HG02759 (cell line): ENCODE measurements at regions not wholly inside any gene's neighbourhood (a gene's known extent, or its start where the extent isn't known, plus 50 kb on each side); places are given as distances from the start of the nearest gene placed in this dataset.
"Not testable (repeated sequence)": the region's sequence is repeated elsewhere in the genome, so short reads cannot be mapped to it uniquely, and the experiment has no call there.

Experiments used
- ATAC-seq: cut with Tn5 transposase; IDR thresholded peaks from one replicate; pipeline ENCODE4 v1.9.1; 2021; ENCODE audit warnings: mild to moderate bottlenecking, moderate library complexity; ENCODE audit not compliant: unreplicated experiment

DNA sequence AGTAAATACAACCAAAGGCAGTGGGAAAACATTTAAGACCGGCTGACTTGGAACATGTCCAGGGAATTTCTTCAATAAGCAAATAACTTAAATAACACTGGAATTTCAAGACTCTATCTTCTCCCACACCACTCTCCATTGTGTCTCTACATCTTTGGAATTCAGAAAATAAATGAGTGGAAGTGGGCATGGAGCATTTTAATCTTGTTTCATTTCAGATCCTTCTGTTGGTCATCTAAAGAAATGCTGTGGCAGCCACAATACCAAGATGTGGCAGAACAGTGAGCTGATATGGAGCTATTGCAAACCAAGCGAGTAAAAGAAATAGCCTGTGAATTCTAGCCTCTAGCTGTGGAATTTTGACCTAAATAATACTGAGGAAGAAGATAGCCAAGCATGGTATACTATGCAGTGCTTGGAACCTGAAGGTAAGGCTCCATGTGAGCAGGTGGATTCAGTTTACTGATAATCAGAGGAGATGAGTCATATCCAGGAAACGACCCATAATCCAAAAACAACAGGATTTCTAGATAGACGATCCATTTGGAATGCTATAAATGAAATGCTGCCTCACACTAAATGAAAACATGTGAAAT is 157.1 kb upstream of the SCN7A start:
- no peak for ATAC-seq

DNA sequence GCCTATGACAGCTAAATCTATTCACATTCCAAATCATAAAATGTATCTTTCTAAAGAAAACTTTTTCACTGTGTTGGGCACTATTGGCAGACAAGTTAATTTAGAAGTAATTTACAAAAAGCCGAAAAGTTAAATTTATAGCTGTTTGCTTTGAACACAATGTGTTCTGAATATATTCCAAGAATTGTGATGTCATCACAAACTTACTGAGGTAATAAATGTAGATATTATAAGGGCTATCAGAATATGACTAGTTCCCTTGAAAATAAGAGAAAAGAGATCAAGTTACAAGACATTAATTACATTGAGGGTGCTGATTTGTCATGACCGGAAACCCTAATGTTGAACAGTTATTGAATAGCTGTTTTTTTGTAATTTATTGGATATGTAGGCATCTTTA is 153.9 kb upstream of the SCN7A start:
- ATAC-seq: no peak

DNA sequence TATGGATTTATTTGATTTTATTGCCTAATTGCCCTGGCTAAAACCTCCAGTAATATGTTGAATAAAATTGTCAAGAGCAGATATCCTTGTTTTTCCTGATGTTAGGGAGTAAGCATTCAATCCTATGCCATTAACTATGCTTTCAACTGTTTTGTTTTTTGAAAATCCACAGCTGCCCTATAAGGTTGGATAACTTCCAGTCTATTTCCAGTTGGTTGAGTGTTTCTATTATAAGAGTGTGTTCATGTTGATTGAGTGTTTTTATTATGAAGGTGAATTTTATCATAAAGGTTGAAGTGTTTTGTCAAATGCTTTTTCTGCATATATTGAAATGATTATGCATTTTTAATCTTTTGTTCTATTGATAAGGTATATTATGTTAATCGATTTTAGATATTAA is 149.9 kb upstream of the SCN7A start:
- ATAC-seq: no peak

DNA sequence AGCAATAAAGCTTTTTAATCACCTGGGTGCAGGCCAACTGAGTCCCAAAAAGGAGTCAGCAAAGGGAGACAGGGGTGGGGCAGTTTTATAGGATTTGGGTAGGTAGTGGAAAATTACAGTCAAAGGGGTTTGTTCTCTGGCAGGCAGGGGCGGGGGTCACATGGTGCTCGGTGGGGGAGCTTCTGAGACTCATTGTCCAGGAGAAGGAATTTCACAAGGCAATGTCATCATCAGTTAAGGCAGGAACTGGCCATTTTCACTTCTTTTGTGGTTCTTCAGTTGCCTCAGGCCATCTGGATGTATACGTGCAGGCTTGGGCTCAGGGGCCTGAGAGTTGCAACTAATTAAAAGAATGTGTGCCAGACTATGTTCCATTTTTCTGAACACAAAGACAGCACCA is 147.5 kb upstream of the SCN7A start:
- not testable (repeated sequence) for ATAC-seq

DNA sequence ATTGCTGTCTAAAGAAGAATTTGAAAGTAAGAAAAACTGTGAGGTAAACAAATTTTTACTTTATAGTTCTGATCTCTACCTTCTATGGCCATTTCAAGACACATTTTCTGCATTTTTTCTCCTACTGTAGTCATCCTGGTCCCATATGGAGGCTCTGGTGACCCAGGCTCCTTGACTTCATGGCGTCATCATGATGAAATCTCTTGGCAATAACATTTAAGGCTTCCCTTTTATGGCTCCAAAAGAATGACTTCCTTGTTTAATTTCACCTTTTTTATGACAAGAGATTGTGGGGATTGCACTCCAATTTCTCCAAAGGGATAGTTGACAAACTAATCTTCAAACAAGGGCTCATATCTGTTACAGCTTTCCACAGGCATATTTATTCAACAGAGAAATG is 143.0 kb upstream of the SCN7A start:
- ATAC-seq: no peak

DNA sequence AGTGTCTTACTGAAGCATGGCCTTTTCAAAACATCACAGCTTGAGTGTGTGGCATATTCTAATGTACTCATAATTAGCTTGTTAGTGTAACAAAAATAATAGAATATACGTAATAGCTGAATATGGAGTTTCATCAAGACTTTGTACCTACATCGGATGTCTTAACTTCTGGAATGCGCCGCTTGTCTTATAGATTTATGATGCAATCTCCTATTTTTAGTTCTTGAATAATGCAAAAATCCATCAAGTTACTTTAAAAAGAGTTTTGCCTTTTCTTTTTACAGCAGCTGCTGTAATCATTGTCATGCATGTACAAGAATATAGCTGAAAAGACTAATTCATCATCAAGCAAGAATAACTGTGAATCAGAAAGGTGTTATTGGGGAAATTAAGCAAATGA is 140.7 kb upstream of the SCN7A start:
- no peak for ATAC-seq

DNA sequence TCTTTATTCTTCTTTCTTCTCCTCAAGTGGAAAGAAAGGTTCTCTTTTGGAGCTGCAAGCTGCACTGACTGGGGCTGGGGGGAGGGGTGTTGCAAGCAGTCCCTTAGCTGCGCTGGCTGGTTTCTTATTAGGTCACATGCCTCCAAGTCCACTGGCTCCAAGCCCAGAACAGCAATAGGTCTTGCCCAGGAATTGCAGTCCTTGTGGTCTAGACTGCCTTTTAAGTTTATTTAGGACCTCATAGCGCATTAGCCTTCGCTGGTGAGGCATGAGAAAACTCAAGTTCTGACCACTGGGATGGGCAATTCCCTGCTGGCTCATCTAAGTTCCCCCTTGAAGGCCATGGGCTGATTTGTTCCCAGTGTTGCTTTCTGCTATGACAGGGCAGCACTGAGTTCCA is 138.6 kb upstream of the SCN7A start:
- ATAC-seq: no peak

DNA sequence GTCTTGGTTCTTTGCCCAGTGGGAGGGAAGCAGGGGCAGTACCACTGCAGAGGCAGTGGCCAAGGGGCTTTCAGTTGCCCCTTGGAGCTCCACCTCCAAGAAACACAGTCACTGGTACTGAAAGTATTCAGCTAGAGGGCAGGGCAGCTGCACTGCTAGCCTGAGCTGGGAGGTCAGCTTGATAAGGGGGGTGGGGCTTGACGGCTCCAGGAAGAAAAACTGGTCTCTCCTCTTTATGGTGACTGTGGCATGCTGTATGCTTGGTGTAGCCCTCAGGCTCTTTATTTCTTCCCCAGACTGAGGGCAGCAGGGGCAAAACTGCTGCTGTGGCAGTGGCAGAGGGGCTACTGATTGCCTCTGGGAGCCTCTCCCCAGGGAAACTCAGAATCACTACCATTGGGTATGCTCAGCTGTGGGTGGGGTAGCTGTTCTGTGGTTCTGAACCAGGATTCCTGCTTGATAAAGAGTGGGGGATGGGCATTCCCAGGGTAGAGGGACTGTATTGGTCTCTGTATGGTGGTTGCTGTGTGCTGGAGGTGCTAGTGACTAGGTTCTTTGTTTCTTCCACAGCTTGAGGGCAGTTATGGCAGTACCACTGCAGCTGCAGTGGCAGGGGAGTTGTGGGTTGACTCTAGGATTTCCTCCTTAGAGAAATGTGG is 134.6 kb upstream of the SCN7A start:
- ATAC-seq: no peak

DNA sequence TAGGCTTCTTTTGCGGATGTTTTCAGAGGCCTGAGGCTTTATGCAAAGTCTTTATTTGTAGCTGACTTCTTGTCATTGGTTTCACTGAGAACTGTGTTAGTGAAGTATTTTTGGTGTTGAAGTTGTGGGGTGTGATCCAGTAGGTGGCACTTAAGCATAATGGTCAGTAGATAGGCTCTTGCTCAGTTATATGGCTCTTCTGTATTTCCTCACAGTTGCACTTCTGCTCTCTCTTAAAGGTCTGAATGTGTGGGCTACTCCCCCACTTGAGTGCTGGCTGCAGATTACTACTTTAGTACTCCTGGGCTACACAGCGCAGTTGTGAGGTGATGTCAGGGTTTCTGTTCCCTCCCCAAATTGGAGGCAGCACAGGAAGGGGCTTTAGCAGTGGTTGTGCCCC is 133.8 kb upstream of the SCN7A start:
- no peak for ATAC-seq

DNA sequence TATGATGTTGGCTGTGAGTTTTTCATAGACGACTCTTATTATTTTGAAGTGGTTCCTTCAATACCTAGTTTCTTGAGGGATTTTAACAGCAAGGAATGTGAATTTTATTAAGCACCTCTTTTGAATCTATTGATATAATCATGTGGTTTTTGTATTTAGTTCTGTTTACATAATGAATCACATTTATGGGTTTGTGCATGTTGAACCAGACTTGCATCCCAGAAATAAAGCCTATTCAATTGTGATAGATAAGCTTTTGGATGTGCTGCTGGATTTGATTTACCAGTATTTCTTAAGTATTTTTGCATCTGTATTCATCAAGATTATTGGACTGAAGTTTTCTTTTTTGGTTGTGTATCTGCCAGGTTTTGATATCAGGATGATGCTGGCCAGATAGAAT is 131.6 kb upstream of the SCN7A start:
- ATAC-seq: no peak

DNA sequence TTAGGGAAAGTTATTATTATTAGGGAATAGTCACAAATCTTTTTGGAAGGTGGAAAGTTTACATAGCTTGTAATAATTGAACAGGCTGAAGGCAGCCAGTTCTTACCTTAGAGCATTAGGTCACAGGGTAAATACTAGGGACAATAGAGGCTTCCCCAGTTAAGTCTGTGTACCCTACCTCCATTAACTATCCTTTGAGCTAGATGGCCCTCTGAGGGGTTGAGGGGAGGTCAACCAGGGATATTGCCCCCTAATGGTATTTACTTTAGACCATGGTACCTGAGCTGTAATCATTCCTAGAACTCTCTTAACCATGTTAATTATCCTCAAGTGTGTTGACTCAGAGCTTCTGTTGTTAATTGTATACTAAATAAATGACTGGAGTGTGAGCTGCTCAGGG is 120.5 kb upstream of the SCN7A start:
- no peak for ATAC-seq

DNA sequence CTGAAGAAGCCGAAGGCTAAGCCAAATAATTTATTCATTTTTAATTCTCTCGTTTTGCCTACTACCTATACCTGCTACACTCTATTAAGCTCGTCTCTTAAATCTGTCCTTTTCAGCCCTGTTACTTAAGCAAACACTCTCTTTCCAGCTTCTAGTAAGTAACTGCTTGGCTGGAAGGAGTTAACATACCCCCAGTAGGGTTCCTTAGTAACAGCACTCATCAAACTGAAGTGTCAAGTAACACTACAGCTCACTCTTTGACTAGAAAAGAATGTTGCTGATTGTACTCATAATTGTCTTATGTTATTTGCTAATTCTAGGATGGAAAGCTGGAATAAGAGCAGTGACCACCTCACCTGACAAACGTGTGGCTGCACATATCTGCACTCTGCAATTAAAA is 120.0 kb upstream of the SCN7A start:
- no peak for ATAC-seq

DNA sequence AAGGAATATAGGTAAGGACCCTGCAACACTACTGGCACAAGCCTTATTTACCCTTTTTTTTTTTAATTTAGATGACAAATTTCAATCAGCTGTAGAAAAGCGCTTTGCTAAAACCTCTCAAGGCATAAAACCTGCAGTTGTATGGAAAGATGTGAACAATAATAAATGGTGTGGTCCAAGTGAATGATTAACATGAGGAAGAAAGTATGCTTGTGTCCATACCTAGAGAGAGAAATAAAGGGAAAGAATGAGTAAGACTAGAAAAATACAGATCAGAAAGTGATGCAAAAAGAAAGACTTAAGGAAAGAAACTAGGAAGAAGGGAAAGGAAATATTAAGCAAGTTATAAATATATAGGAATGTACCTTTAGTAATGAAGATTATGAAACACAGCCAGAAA is 119.2 kb upstream of the SCN7A start:
- no peak for ATAC-seq

DNA sequence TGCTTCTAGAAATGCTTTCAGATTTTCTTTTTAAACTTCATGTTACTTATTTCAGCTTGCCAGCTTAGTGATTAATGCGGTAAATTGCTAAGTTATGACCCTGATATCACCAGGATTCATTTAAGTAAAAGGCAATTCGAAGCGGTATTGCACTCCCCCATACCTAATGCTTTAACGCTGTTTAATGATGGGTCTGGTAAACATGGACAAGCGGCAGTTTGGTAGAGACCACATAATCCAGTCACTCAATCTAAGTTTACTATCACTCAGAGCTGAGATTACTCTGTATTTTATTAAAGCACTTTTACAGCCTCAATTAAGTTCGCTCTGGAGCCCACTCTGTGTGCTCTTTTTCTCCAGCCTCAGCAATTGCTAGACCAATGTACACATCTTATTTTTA is 118.2 kb upstream of the SCN7A start:
- no peak for ATAC-seq

DNA sequence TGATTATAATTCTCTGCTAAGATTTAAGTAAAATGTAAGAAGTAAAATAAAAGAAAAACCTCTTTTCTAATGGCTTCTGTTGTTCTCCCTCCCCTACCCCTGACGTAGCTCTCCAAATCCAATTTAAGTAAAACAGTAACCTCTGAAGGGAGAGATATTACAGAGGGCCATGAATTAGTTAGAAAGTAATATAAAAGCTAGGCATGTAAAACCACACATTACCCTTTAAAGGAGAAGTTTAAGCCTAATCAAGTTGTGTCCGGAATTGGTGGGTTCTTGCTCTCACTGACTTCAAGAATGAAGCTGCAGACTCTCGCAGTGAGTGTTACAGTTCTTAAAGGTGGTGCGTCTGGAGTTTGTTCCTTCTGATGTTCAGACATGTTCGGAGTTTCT is 116.9 kb upstream of the SCN7A start:
- no peak for ATAC-seq

DNA sequence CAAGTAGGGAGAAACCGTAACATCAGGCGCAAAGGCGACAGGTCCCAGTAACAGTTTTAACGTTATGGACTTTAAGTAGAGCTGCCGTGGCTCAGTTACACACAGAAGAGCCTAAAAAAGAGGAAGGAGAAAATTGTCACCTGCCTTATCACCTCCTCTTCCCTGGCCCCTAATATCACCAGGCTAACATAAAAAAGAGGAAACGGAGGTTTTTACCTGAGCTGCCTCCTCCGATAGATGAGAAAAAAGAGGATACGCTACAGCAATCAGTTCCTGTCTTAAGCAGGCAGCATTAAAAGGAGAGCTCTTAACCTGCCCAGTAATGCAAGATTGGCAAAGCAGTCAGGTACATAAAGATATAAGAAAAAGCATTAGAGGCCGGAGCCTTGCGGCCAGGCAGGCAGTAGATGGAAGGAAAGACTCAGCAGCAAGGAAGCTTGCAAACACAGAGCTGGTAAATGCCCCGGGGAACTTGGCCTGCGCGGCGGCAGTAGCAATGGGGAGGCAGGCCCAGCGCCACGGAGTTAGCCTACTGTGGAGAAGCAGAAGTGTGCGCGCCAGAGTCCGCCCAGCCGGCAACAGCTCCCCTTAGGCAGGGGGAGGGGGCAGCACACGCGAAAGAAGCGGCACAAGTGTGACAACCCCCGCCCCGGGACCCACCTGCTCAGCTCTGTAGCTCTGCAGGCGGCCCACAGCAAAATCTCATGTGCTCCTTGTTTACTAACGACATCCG is 116.3 kb upstream of the SCN7A start:
- ATAC-seq: no peak

DNA sequence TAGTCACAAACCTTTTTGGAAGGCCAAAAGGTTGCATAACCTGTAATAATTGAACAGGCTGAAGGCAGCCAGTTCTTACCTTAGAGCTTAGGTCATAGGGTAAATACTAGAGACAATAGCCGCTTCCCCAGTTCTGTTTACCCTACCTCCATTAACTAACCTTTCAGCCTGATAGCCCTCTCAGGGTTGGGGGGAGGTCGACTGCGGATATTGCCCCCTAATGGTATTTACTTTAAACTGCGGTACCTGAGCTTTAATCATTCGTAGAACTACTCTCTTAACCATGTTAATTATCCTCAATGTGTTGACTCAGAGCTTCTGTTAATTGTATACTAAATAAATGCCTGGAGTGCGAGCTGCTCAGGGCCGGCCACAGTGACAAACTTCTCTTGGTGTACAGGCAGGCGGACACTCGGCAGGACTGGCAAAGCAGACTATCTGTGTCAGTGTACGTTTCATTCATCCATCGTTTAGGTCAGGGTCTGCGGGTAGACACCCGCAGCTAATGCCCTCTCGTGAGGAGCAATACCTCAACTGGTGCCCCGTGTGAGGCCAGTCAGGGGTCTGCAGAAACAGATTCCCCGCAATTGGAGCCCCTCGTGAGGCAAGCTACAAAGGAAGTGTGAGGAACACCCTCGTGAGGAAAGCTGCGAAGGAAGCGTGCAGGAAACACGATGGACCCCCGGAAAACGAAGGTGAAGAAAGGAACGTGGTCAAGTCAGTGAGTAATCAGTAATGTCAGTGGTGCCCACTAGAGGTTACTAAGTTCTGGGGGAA is 115.3 kb upstream of the SCN7A start:
- ATAC-seq: no peak

DNA sequence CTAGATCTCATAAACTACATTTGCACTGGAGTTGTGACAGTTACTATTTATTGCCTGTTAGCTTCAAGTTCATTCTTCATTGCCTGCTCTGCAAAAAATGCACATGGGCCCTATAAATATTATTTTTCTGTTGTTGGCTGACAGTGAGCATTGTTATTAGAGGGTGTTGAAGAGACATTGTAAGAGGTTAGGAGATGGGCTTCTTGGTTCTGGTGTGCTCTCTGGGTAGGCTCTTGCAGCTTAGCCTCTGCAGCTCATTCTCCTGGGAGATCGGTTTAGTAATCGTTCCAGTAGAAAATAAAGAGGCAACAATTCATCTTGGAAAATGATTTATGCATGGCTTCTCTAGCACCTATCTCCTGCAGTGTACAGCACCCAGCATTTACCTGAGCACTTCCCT is 113.8 kb upstream of the SCN7A start:
- ATAC-seq: no peak

DNA sequence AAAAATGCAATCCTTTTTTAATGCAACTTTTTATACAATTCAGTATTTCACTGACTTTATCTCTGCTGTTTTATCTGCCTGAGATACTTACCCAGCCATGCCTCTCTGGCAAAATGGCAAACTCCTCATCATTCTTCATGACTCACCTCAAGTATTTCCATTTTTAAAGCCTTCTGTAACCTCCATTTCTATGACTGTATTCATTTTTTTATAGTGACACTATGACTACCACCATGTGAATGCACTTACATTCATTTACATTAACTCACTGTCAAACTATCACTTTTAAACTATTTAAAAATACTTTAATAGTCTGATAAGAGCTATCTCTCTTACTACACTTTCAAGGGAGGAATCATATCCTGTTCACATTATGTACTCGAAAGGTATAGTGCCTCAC is 99.4 kb upstream of the SCN7A start:
- no peak for ATAC-seq

DNA sequence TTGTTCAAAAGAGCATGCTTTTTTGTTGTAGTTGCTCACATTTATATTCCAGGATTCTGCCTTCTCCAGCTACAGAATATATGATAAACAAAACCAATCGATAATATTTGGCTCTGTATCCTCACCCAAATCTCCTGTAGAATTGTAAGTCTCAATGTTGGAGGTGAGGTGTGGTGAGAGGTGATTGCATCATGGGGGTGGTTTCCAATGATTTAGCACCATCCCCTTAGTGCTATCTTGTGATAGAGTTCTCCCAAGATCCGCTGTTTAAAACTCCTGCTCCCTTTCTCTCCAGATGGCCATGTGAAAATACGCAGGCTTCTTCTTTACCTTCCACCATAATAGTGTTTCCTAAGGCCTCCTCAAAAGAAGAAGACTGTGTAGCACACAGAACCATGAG is 98.7 kb upstream of the SCN7A start:
- ATAC-seq: no peak

DNA sequence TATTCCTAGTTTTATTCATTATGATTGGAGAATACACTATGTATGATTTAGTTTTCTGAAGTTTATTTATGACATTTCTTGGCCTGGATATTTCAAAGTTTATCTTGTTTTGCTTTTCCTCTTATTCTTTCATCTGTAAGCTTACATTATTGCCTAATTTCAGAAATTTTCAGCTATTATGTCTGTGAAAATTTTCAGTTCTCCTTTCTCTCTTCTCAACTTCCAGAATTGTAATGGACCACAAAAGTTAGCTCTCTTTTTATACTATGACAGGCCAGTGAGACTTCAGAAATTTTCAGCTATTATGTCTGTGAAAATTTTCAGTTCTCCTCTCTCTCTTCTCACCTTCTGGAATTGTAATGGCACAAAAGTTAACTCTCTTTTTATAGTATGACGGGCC is 97.2 kb upstream of the SCN7A start:
- no peak for ATAC-seq

DNA sequence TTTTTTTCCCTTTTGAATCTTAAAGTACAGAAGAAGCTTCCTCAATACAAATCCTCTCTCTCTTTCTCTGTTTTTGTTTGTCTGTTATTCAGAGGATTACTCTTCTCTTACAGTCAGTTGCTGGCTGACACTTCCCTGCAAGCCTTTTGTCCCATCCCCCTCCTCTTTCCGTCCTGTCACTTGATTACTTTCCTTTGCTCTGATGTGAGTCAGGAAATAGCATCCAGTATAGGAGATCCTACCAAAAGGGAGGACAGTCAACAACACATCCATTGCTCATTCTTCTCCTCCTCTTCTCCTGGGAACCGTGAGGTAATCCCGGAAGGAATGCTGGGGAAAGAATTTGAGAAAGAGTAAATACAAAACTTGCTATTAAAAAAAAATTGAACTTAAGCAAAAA is 79.3 kb upstream of the SCN7A start:
- ATAC-seq: no peak
